Testis (tissue), 2 donors: ENCODE measurements at regions not wholly inside any gene's neighbourhood (a gene's known extent, or its start where the extent isn't known, plus 50 kb on each side); places are given as distances from the start of the nearest gene placed in this dataset.

Experiments used
- CTCF ChIP-seq, 3 experiments: fragments of 450-650 bp in 2 of 3; fragments of 200-600 bp in 1 of 3; sonication (generic) in 1 of 3; IDR thresholded peaks; one replicate each; pipeline ENCODE4 v1.5.1; 2016 to 2019; ENCODE audit warnings: antibody characterized with exemption in 3 of 3, mild to moderate bottlenecking in 2 of 3, moderate library complexity in 1 of 3
- POLR2A ChIP-seq: fragments of 450-650 bp; IDR thresholded peaks from one replicate; pipeline ENCODE4 v1.6.1; 2017; ENCODE audit warnings: antibody characterized with exemption, mild to moderate bottlenecking, moderate library complexity

DNA sequence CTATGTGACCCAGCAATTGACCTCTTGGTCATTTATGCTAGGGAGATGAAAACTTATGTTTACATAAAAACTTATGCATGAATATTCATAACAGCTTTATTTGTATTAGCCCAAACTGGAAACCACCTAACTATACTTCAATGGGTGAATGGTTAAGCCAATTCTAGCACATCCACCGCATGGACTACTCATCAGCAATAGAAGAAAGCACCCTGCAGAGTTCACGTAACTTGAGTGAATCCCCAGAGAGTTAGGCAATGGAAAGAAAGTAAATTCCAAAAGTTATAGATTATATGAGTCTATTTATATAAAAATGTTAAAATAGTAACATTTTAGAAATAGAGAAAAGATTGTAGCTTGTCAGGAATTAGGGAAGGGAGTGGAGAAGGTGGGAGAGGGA is 60.2 kb upstream of the NRG3 start:
- TF ChIP-seq POLR2A (no peak), CTCF (IDR thresholded peaks at IDR 0.05) (no peak)
